Muscle layer of duodenum (tissue), 2 donors: ENCODE measurements at regions not wholly inside any gene's neighbourhood (a gene's known extent, or its start where the extent isn't known, plus 50 kb on each side); places are given as distances from the start of the nearest gene placed in this dataset.

ENCODE experiments used
- H3K27ac ChIP-seq: one replicate; pipeline ENCODE4 v1.7.0; 2013; ENCODE audit warnings: mild to moderate bottlenecking, low read length
- H3K27me3 ChIP-seq: one replicate; pipeline ENCODE4 v1.7.0; 2013; ENCODE audit warnings: low read depth, mild to moderate bottlenecking, control low read depth, low read length
- H3K36me3 ChIP-seq, 2 donors: one replicate each; pipeline ENCODE4 v1.7.0; 2013; ENCODE audit warnings: low read length in 2 of 2, control low read depth in 1 of 2, mild to moderate bottlenecking in 1 of 2; ENCODE audit not compliant: insufficient read depth in 2 of 2, control insufficient read depth in 1 of 2
- H3K4me1 ChIP-seq, 2 donors: one replicate each; pipeline ENCODE4 v1.7.0; 2013; ENCODE audit warnings: low read length in 2 of 2, mild to moderate bottlenecking in 2 of 2, control low read depth in 1 of 2, moderate library complexity in 1 of 2; ENCODE audit not compliant: insufficient read depth in 2 of 2, control insufficient read depth in 1 of 2
- H3K4me3 ChIP-seq, 2 donors: one replicate each; pipeline ENCODE4 v1.7.0; 2013; ENCODE audit warnings: low read length in 2 of 2, low read depth in 1 of 2, mild to moderate bottlenecking in 1 of 2
- H3K9me3 ChIP-seq, 2 donors: one replicate each; pipeline ENCODE4 v1.7.0; 2013; ENCODE audit warnings: low read length in 2 of 2, control low read depth in 1 of 2, mild to moderate bottlenecking in 1 of 2; ENCODE audit not compliant: control insufficient read depth in 1 of 2
- donor health status: healthy.

DNA sequence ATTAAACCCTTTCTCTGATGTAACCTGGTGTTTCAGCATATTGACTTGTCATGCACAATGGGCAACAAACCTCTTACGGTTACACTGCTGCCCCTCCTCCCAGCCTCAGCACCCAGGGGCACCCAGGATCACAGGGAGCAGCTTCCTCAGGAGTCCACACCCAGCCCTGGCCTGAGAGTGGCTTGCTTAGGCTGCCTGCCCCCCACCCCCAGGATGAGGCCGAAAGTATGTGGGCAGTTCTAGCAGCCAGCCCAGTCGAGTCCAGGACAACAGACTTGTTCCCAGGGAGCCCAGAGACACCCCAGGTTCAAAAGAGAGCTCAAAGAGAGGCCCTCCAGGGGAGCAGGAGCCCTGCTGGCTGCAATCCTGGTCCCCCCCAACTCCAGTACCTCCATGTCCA lies 108.1 kb upstream of the THY1 start:
- no peak overlapping the region for H3K4me3 ChIP-seq
- H3K9me3 ChIP-seq = no peaks in the 10 kb centered on the region
- no peak overlapping the region for H3K27ac ChIP-seq
- no peaks in the 10 kb centered on the region for H3K27me3 ChIP-seq
- peaks cover 0 to 11% of the 10 kb centered on the region in 2 donors for H3K4me1 ChIP-seq
- H3K36me3 ChIP-seq = no peaks in the 10 kb centered on the region

DNA sequence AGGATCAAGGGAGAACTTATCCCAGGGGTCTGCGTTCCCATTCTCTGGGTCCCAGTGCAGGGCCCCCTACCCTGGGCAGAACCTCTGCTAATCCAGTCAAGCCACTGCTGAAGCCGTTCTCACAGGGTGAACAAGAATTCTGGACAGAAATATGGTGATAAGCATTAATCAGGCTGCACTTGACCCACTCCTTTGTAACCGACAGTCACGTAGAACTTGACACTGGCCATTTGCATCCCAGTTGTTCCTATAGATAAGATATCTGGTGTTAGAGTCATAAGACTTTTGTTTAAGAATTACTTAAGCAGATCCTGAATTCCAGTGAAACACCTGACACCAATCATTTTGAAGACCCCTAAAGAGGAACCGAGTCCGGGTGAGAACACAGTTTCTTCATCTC lies 107.5 kb upstream of the THY1 start:
- H3K27me3 ChIP-seq = no peaks in the 10 kb centered on the region
- H3K36me3 ChIP-seq = no peaks in the 10 kb centered on the region
- H3K4me3 ChIP-seq = no peak overlapping the region
- H3K9me3 ChIP-seq = no peaks in the 10 kb centered on the region
- H3K27ac ChIP-seq = no peak overlapping the region
- H3K4me1 ChIP-seq = peaks cover 0 to 11% of the 10 kb centered on the region in 2 donors

DNA sequence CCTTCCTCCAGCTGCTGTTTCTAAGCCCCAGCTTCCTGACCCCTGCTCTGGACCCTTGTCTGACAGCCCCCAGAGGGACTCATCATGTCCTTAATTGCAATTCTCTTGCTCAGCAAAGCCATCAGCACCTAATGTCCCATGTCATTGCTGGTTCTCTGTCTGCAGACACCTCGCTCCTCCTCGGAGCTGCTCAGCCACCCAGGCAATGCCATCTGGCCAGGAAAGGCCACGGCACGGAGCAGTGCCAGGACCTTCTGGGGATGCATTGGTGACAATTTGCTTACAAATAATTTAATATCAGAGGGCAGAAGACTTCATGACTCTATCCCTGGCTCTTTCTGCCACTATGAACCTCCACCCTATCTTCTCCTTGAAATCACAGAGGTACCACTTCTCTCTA lies 107.0 kb upstream of the THY1 start:
- no peak overlapping the region for H3K4me3 ChIP-seq
- H3K4me1 ChIP-seq = peaks cover 0 to 11% of the 10 kb centered on the region in 2 donors
- no peaks in the 10 kb centered on the region for H3K9me3 ChIP-seq
- no peaks in the 10 kb centered on the region for H3K27me3 ChIP-seq
- H3K27ac ChIP-seq = no peak overlapping the region
- no peaks in the 10 kb centered on the region for H3K36me3 ChIP-seq

DNA sequence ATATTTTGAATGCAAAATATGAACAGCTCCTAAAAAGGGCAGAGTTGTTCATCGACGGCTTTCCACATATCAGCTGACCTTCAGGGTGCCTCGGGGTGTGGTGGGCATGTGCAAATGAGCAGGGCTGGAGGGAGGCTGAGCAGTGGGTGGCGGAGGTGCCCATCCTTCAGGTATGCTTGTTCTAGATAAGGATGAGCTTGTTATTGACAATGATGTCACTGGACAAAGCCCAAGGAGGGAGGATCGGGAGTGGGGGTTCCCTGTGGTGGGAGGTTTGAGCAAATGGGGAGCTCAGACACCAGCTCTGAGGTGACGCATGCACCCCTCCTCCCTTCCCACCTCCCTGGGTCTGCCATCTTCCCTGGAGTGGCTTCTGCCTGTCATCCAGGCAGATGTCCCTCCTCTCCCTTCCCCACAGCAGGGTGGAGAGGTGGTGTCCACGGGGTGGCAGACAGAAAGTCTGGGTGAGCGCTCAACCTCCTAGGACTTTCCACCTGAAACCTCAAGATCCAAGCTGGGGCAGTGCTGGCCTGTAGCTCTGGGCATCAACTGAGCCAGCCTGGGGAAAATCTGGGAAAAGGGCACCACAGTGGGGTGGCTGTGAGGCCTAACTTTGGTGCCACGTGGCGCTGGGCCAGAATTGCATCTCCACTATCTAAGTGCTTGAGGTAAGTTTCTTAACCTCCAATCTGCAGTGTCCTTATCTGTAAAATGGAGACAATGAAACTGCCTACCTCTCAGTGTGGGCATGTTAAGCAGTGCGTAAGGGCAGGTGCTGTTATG lies 106.3 kb upstream of the THY1 start:
- Histone ChIP-seq H3K36me3 (no peaks in the 10 kb centered on the region), H3K27me3 (no peaks in the 10 kb centered on the region), H3K4me1 (peaks cover 0 to 11% of the 10 kb centered on the region in 2 donors), H3K9me3 (no peaks in the 10 kb centered on the region), H3K4me3 (no peak overlapping the region), H3K27ac (no peak overlapping the region)

DNA sequence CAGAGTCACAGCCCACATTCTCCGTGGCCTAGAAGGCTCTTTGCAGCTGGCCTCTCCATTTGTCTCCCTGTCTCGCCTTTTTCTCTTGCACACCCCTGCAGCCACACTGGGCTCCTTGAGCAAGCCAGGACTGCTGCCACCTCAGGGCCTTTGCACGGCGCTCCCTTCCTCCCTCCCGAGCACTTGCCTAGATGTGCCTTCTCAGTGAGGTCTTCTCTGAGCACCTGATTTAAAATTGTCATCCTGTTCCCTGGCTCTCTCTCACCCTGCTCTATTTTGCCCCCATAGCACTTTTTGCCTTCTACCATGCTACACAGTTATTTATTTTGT lies 102.9 kb upstream of the THY1 start:
- Histone ChIP-seq H3K4me3 (no peak overlapping the region), H3K36me3 (no peaks in the 10 kb centered on the region), H3K27me3 (no peaks in the 10 kb centered on the region), H3K27ac (no peak overlapping the region), H3K9me3 (no peaks in the 10 kb centered on the region), H3K4me1 (no peaks in the 10 kb centered on the region)

DNA sequence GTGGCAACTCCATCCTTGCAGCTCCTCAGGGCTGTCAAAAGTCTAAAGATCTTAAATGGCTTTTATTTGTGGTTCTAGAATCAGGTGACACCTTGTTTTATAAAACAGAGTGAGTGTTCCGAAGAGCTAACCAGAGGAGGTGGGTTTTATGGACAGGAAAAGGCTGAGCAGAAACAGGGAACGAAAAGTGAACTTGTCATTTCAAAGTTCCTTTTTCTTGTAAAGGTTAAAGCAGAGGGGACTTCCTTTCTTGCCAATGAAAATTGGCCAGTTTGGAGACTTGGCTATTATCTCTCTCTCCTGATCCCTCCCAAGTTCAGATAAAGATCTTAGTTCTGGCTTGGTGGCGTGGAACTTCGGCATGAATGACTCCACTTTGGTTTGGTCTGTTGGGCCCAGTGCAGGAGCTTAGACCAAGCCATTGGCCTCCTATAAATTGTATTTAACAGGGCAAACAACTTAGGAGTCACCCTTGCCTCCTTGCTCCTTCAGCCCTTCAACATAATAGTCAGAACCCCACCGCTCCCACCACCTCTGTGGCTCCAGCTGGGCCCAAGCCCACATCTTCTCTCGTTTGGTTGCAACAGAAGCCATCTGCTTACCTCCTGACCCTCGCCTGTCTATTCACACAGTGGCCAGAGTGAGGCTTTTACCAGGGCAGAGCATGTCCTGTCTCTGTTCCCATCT lies 102.4 kb upstream of the THY1 start:
- no peak overlapping the region for H3K4me3 ChIP-seq
- H3K27ac ChIP-seq = no peak overlapping the region
- H3K27me3 ChIP-seq = no peaks in the 10 kb centered on the region
- H3K36me3 ChIP-seq = no peaks in the 10 kb centered on the region
- no peaks in the 10 kb centered on the region for H3K4me1 ChIP-seq
- no peaks in the 10 kb centered on the region for H3K9me3 ChIP-seq

DNA sequence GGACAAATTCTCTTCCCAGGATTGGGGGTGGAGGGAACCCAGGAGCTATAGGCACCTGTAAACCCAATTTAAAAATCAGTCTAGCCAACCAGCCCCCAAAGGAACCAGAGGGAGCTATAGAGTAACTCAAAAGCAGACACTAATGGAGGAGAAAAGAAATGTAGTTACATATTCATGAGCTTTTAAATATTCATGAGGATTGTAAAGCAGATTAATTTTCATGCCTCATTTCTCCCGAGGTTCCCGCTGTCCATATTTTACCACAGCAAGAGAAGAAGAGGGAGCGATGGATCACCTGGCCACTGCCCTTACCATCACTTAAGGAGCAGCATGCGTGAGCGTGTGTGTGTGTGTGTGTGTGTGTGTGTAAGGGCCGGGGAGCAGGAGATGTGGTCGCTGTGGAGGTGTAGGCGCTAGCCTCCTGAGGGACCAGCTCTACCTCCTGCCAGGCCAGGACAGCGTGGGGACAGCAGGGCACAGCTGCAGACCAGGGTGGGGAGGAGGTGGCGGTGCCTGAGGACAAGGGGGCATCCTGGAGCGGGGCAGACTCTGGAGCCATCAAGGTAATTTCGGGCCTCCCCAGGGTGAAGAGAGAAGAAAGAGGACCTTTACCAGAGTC lies 100.7 kb upstream of the THY1 start:
- no peaks in the 10 kb centered on the region for H3K36me3 ChIP-seq
- H3K4me3 ChIP-seq = no peak overlapping the region
- no peak overlapping the region for H3K27ac ChIP-seq
- no peaks in the 10 kb centered on the region for H3K27me3 ChIP-seq
- no peaks in the 10 kb centered on the region for H3K9me3 ChIP-seq
- no peaks in the 10 kb centered on the region for H3K4me1 ChIP-seq

DNA sequence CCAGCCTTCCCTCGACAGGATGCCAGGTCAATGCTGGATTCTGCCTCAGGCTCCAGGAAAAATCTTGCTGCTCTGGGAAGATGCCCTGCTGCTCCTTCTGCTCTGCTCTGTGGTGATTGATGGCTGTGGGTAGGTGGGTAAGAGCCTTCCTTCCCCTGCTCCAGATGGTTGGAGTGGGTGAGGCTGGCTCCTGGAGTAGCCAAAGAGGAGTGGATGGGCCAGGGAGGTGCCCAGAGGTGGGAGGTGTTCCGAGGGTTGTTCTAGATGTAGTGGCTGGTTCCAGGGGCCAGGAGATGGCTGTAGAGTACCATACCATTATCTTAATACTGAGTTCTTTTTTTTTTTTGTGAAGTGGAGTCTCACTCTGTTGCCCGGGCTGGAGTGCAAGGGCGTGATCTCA lies 99.6 kb upstream of the THY1 start:
- Histone ChIP-seq H3K27ac (no peak overlapping the region), H3K9me3 (no peaks in the 10 kb centered on the region), H3K36me3 (no peaks in the 10 kb centered on the region), H3K4me1 (no peaks in the 10 kb centered on the region), H3K4me3 (no peak overlapping the region), H3K27me3 (no peaks in the 10 kb centered on the region)

DNA sequence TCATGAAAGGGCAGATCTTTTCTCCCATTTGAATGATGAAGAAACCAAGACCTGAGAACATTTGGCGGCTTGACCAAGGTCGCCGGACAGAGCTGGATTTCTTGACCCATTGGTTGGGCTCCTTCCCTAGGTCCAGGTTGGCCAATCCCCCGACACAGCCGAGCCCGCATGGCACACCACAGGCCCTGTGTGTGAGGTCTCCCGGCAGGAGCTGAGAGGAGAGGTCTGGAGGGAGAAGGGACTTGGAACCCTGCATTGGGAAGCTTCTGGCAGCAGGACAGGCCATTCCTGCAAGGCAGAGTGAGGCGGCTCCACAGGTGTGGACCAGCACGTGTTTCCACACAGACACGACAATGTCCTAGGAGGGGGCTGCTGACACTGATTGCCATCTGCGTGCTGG lies 98.6 kb upstream of the THY1 start:
- Histone ChIP-seq H3K4me1 (no peaks in the 10 kb centered on the region), H3K27me3 (no peaks in the 10 kb centered on the region), H3K27ac (no peak overlapping the region), H3K36me3 (no peaks in the 10 kb centered on the region), H3K9me3 (no peaks in the 10 kb centered on the region), H3K4me3 (no peak overlapping the region)

DNA sequence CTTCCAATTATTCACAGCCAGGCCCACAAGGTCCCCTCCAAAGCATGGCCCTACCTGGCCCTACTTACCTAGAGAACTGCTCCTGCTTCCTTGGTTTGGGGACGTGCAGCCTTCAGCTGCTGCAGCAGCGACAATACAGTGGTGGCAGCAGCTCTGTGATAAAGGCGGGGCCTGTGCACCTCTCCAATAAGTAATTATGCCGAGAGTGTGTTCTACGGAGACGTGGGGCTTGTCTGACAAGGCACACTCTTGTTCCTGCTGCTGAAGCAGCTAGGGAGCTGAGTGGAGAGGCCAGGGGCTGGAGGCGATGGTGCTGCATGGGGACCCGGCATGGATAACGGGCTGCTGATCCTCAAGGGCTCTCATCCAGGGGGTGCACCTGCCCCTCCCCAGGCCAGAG lies 98.0 kb upstream of the THY1 start:
- H3K4me1 ChIP-seq = no peaks in the 10 kb centered on the region
- H3K36me3 ChIP-seq = no peaks in the 10 kb centered on the region
- no peak overlapping the region for H3K27ac ChIP-seq
- H3K27me3 ChIP-seq = no peaks in the 10 kb centered on the region
- H3K9me3 ChIP-seq = no peaks in the 10 kb centered on the region
- H3K4me3 ChIP-seq = no peak overlapping the region

DNA sequence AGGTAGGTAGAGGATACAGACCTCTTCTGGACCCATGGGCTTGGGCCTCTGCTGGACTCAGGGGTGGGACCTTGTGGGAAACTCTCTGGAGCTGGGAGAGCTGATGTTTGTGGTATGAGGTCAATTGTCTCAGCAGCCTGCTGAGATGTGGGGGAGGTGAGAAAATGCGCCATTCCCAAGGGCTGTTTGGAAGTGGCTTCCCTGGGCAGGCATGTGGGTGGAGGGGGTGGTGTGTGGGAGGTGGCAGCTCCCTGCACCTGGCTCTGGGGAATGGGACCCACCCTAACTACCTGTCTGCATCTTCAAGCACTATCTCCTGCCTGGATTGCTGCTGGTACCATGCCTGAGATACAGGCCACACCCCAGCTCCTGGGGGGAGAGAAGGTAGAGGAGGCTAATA lies 97.4 kb upstream of the THY1 start:
- H3K36me3 ChIP-seq = no peaks in the 10 kb centered on the region
- no peaks in the 10 kb centered on the region for H3K9me3 ChIP-seq
- H3K27me3 ChIP-seq = no peaks in the 10 kb centered on the region
- no peak overlapping the region for H3K4me3 ChIP-seq
- H3K27ac ChIP-seq = no peak overlapping the region
- H3K4me1 ChIP-seq = no peaks in the 10 kb centered on the region
